CD8-positive, alpha-beta memory T cell (primary cell): ENCODE measurements at regions not wholly inside any gene's neighbourhood (a gene's known extent, or its start where the extent isn't known, plus 50 kb on each side); places are given as distances from the start of the nearest gene placed in this dataset.
A peak's percentile ranks its signal among the peaks of the same experiment; 100 is the strongest.

ENCODE experiments used
- CTCF ChIA-PET: fragments of 350-600 bp; sonication (Branson Sonifier 250); formaldehyde crosslinking; loops from one replicate; lab custom pipeline; 2021; ENCODE audit warnings: antibody characterized with exemption; lab: Charles Lee
- POLR2A ChIA-PET: fragments of 350-600 bp; sonication (Branson Sonifier 250); formaldehyde crosslinking; loops from one replicate; lab custom pipeline; 2021; ENCODE audit warnings: antibody characterized with exemption; lab: Charles Lee
- DNase-seq, 5 donors: peaks; one replicate each; pipeline versions ENCODE4 v3.0.0 to v3.0.0-alpha.2; 2020 to 2022; ENCODE audit warnings: mixed read lengths in 1 of 5
- H3K27ac ChIP-seq: one replicate; pipeline ENCODE4 v1.7.0; 2013; ENCODE audit warnings: low read depth, mild to moderate bottlenecking, low read length, moderate library complexity
- H3K27me3 ChIP-seq: 2 replicates; pipeline ENCODE4 v1.7.0; 2013; ENCODE audit warnings: low read length, mild to moderate bottlenecking; ENCODE audit not compliant: insufficient read depth, poor library complexity, severe bottlenecking
- H3K36me3 ChIP-seq: 2 replicates; pipeline ENCODE4 v1.7.0; 2013; ENCODE audit warnings: mild to moderate bottlenecking, low read length, moderate library complexity; ENCODE audit not compliant: insufficient read depth
- H3K4me1 ChIP-seq: 2 replicates; pipeline ENCODE4 v1.7.0; 2013; ENCODE audit warnings: mild to moderate bottlenecking, low read length, moderate library complexity; ENCODE audit not compliant: insufficient read depth
- H3K4me3 ChIP-seq: 2 replicates; pipeline ENCODE4 v1.7.0; 2013; ENCODE audit warnings: mild to moderate bottlenecking, low read length
- H3K9me3 ChIP-seq: 2 replicates; pipeline ENCODE4 v1.7.0; 2013; ENCODE audit warnings: mild to moderate bottlenecking, low read length
- H3K27ac Mint-ChIP-seq, 8 donors: one replicate each; pipeline ENCODE4 v1.8.0; 2020 to 2021; ENCODE audit warnings: mixed read lengths in 8 of 8, mild to moderate bottlenecking in 6 of 8, inconsistent platforms in 3 of 8, moderate library complexity in 3 of 8
- H3K27me3 Mint-ChIP-seq, 2 donors: one replicate each; pipeline ENCODE4 v1.8.0; 2020 to 2021; ENCODE audit warnings: mixed read lengths in 2 of 2, mild to moderate bottlenecking in 1 of 2, moderate library complexity in 1 of 2
- H3K36me3 Mint-ChIP-seq, 3 donors: one replicate each; pipeline ENCODE4 v1.8.0; 2020 to 2021; ENCODE audit warnings: mixed read lengths in 3 of 3, inconsistent platforms in 1 of 3, mild to moderate bottlenecking in 1 of 3
- H3K4me1 Mint-ChIP-seq, 3 donors: one replicate each; pipeline ENCODE4 v1.8.0; 2020 to 2021; ENCODE audit warnings: mixed read lengths in 3 of 3, inconsistent platforms in 1 of 3, mild to moderate bottlenecking in 1 of 3
- H3K4me3 Mint-ChIP-seq, 7 donors: one replicate each; pipeline ENCODE4 v1.8.0; 2020 to 2021; ENCODE audit warnings: mixed read lengths in 7 of 7, mild to moderate bottlenecking in 6 of 7, moderate library complexity in 4 of 7, inconsistent platforms in 2 of 7
- H3K9me3 Mint-ChIP-seq, 5 donors: one replicate each; pipeline ENCODE4 v1.8.0; 2020 to 2022; ENCODE audit warnings: mixed read lengths in 5 of 5, mild to moderate bottlenecking in 3 of 5, moderate library complexity in 2 of 5, inconsistent platforms in 1 of 5

DNA sequence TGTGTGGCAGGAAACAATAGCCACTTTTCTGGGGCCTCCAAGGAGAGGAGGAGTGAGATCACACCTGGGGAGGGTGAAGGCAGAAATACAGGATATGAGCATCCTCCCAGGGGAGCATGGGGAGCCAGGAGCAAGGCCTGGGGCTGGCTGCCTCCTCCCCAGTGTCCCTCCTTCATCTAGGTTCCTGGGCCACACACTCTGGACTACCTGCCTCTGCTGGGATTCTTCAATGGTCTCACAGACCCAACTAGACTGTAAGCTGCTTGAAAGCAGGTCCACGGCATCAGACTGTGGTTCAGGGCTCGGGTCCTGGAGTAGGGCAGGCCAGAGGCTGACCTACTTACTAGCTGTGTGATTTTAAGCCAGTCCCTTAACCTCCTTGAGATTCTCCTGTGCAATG, 94.0 kb downstream of the MCFD2 start:
- Mint-ChIP-seq H3K27me3 (peaks cover 4 to 14% of the 10 kb centered on the region in 2 donors), H3K36me3 (no peaks in the 10 kb centered on the region), H3K27ac (no peak overlapping the region), H3K9me3 (no peaks in the 10 kb centered on the region), H3K4me3 (no peak overlapping the region), H3K4me1 (no peaks in the 10 kb centered on the region)
- Histone ChIP-seq H3K9me3 (no peaks in the 10 kb centered on the region), H3K4me1 (no peaks in the 10 kb centered on the region), H3K4me3 (no peak overlapping the region), H3K27me3 (no peaks in the 10 kb centered on the region), H3K27ac (no peak overlapping the region), H3K36me3 (no peaks in the 10 kb centered on the region)
- ChIA-PET CTCF (no interaction called here), POLR2A (no interaction called here)
- DNase-seq: no peak

DNA sequence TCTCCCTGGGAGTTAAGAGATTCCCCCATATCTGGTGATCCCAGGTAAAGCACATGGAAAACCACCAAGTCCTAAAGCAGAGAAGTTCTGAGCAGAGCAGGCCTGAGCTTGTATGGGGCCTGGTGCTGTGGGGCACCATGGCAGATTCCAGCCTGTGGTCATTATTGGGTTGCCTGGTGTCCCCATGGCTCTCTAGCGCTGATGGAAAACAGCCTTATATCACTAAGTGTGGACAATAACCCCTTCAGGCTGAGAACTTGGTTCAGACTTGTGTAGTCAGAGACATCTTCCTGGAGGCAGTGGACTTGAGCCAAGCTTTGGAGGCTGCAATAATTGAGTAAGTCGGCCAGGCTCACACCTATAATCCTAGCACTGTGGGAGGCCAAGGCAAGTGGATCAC, 96.8 kb downstream of the MCFD2 start:
- peaks cover 4 to 14% of the 10 kb centered on the region in 2 donors for H3K27me3 Mint-ChIP-seq
- Histone ChIP-seq H3K4me1 (no peaks in the 10 kb centered on the region), H3K9me3 (no peaks in the 10 kb centered on the region), H3K27me3 (no peaks in the 10 kb centered on the region), H3K27ac (no peak overlapping the region), H3K4me3 (no peak overlapping the region), H3K36me3 (no peaks in the 10 kb centered on the region)
- H3K4me3 Mint-ChIP-seq: no peak overlapping the region
- no peak for DNase-seq
- CTCF ChIA-PET: no interaction called here
- POLR2A ChIA-PET: no interaction called here
- H3K9me3 Mint-ChIP-seq: no peaks in the 10 kb centered on the region
- H3K36me3 Mint-ChIP-seq: peaks cover 0 to under 1% (median 0%) of the 10 kb centered on the region in 3 donors
- H3K4me1 Mint-ChIP-seq: no peaks in the 10 kb centered on the region
- no peak overlapping the region for H3K27ac Mint-ChIP-seq

DNA sequence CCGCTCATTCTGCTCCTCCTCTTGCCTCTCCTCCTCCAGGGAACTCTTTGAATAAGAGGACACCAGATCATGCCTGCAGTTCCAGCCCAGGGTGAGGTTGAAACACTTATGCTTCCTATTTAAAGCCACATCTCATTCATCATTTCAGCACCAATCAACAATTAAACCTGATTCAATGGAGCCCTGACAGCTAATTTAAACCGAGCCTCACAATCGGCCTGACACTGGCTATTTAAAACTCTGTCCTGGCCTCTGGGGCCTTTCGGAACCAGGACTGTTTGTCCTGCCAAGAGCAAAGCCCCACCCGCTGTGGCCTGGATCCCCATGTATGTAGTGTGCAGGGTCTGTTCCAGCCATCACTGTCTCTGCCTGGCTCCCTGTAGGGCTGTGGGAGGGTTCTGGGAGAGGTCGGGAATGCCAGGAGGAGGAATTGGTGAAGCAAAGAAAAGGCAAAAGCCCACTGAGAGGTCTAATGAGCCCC, 97.4 kb downstream of the MCFD2 start:
- Mint-ChIP-seq H3K27me3 (peaks cover 4 to 16% of the 10 kb centered on the region in 2 donors), H3K4me1 (no peaks in the 10 kb centered on the region), H3K4me3 (no peak overlapping the region), H3K9me3 (no peaks in the 10 kb centered on the region), H3K36me3 (peaks cover 0 to 3% (median 0%) of the 10 kb centered on the region in 3 donors), H3K27ac (no peak overlapping the region)
- POLR2A ChIA-PET: no interaction called here
- no peak for DNase-seq
- CTCF ChIA-PET: no interaction called here
- no peak overlapping the region for H3K27ac ChIP-seq
- H3K9me3 ChIP-seq: no peaks in the 10 kb centered on the region
- no peak overlapping the region for H3K4me3 ChIP-seq
- H3K36me3 ChIP-seq: no peaks in the 10 kb centered on the region
- no peaks in the 10 kb centered on the region for H3K4me1 ChIP-seq
- no peaks in the 10 kb centered on the region for H3K27me3 ChIP-seq

DNA sequence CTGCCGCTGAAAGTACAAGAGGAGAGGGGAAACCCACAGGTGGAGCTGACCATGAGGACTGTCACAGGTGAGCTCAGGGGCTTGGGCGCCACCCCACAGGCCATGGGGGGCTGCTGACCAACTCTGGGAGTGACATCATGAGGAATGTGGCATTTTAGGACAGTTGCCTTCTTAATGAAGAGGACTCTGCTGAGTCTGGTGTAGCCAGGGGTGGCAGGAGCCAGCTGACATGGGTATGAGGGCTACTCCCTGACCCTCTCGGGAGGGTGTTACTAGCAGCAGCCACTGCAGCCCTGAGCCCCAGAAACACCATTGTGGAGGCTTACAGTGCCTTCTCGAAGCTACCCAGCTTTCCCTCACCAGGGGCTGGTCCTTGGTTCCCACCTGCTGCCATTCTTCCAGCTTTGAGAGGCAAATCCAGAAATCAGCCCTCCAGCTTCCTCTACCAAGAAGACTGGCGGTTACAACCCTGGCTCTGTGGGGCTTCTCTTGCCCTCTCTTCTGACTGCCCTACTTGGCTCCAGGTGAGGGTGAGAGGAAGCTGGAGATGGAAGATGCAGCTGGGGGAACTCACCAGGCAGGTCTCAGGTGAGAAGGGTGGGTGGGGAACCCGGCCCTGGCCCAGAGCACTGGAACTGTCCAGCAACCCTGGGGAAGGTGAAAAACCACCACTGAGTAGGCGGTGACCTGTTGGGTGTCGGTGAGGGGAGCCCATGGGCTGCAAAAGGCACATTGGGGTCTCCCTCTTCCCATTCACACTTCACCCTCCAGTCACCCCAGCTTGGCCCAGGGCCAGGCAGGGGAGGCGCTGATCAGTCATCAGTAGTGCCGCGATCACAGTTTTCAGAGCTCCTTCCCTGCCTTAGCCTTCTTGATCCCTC, 98.5 kb downstream of the MCFD2 start:
- peak overlapping the region in 1 of 8 donors; percentile 11 for H3K27ac Mint-ChIP-seq
- Histone ChIP-seq H3K9me3 (no peaks in the 10 kb centered on the region), H3K4me1 (no peaks in the 10 kb centered on the region), H3K36me3 (no peaks in the 10 kb centered on the region), H3K27ac (no peak overlapping the region), H3K27me3 (no peaks in the 10 kb centered on the region), H3K4me3 (no peak overlapping the region)
- ChIA-PET POLR2A (no interaction called here), CTCF (no interaction called here)
- no peaks in the 10 kb centered on the region for H3K9me3 Mint-ChIP-seq
- no peak for DNase-seq
- peaks cover 0 to 3% (median 0%) of the 10 kb centered on the region in 3 donors for H3K36me3 Mint-ChIP-seq
- no peaks in the 10 kb centered on the region for H3K4me1 Mint-ChIP-seq
- H3K27me3 Mint-ChIP-seq: peaks cover 7 to 22% of the 10 kb centered on the region in 2 donors
- no peak overlapping the region for H3K4me3 Mint-ChIP-seq

DNA sequence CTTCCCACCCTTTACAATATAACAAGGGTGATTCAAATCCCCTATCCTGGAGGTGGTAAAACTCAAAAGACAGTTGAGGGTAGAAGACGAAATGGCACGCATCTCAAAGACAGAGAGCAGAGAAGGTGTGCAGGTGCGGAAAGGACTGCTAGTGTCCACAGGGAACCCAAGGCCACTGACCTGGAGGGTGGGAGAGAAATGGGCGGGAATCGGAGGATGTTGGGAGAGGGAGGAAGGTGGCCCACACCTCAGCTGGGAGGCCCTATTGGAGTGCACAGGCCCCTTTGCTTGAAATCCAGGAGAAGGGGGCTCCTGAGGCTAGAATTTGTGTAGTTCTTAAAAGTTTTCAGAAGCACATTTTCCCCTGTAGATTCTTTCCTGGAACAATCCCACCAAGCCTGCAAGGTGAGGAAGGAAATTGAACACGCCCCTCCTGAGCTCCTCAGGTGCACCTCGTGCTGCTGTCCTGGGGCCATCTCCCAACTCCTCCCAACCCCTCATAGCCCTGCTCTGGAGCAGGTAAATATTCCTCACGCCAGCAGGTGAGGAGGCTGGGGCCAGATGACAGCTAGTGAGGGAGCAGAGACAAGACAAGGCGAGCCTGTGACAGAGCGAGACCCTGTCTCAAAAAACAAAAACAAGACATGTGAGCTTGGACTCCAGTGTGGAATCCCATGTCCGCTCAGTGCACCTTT, 99.3 kb downstream of the MCFD2 start:
- no peaks in the 10 kb centered on the region for H3K9me3 Mint-ChIP-seq
- ChIA-PET POLR2A (no interaction called here), CTCF (no interaction called here)
- no peak overlapping the region for H3K27ac Mint-ChIP-seq
- H3K27me3 ChIP-seq: no peaks in the 10 kb centered on the region
- peaks cover 12 to 25% of the 10 kb centered on the region in 2 donors for H3K27me3 Mint-ChIP-seq
- H3K4me3 Mint-ChIP-seq: no peak overlapping the region
- H3K4me1 Mint-ChIP-seq: no peaks in the 10 kb centered on the region
- no peak overlapping the region for H3K4me3 ChIP-seq
- no peak overlapping the region for H3K27ac ChIP-seq
- H3K9me3 ChIP-seq: no peaks in the 10 kb centered on the region
- H3K36me3 ChIP-seq: no peaks in the 10 kb centered on the region
- peaks cover 0 to 3% (median 0%) of the 10 kb centered on the region in 3 donors for H3K36me3 Mint-ChIP-seq
- DNase-seq: no peak
- no peaks in the 10 kb centered on the region for H3K4me1 ChIP-seq

DNA sequence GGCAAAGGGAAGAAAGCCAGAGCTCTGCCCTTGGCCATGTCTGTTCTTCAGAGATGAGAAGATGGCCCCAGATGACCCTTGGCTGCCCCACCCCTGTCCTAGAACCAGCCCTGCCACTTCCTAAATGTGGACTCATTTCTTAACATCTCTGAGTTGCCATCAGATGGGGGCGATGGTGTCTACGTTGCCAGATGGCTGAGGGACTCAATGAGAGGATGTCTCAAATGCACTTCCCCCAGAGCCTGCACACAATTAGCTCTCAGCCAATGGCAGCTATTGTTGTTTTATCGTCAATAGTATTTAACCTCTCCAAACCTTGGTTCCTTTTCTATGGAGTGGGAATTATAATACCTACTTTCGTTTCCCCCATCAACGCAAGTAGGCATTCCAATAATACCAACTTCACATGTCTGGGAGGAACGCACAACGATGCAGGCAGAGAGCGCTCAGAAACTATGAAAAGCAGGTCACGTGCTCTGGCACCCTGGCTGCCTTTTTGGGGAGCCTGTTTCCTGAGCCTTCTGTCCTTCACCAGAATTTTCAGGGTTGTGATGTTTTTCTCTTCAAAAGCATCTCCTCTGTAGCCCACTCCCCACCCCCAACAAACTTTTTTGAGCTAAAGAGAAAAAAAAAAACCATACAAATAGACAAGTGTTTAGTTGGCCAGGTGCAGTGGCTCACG, 100.3 kb downstream of the MCFD2 start:
- Mint-ChIP-seq H3K9me3 (no peaks in the 10 kb centered on the region), H3K27ac (no peak overlapping the region), H3K36me3 (peaks cover 0 to 3% (median 0%) of the 10 kb centered on the region in 3 donors), H3K4me1 (no peaks in the 10 kb centered on the region), H3K4me3 (no peak overlapping the region), H3K27me3 (peaks cover 9 to 25% of the 10 kb centered on the region in 2 donors)
- no peaks in the 10 kb centered on the region for H3K4me1 ChIP-seq
- H3K27ac ChIP-seq: no peak overlapping the region
- POLR2A ChIA-PET: no interaction called here
- DNase-seq: no peak
- H3K9me3 ChIP-seq: no peaks in the 10 kb centered on the region
- H3K4me3 ChIP-seq: no peak overlapping the region
- CTCF ChIA-PET: no interaction called here
- H3K27me3 ChIP-seq: no peaks in the 10 kb centered on the region
- no peaks in the 10 kb centered on the region for H3K36me3 ChIP-seq

DNA sequence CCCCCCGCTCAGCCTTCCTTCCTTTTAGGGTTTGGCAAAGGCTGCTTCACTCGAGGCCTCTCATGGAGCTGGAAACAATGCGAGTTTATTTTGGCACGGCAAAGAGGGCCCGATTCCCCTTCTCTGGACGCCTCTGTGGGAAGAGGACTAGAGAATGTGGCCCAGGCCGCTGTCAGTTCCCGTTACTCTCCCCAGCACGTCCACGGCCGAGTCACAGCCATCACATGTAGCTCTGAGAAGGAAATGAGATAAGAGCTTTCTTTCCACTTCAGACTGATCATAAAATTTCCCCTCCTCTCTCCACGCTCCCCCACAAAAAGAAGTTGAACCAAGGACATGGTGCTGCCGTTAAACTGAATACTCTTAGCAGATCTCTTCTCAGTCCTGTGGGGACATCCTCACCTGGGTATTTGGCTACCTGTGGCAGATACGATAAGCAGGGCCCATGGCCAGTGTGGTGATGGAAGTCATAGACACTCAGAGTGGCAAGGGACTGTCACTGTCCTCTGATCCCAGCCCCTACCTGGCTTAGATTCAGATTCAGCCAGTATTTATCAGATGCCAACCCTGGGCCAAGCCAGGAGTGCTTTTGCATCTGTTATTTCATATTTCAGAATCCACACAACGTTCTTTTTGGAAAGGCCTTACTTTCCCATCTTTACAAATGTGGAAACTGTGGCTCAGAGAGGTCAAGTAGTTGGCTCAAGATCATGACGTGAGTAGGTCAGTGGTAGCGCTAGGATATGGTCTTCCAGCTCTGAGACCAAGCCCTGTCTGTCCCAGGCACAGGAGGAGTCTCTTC, 101.2 kb downstream of the MCFD2 start:
- H3K27me3 ChIP-seq: no peaks in the 10 kb centered on the region
- CTCF ChIA-PET: no interaction called here
- H3K36me3 ChIP-seq: no peaks in the 10 kb centered on the region
- DNase-seq: no peak
- no peaks in the 10 kb centered on the region for H3K4me1 Mint-ChIP-seq
- H3K9me3 Mint-ChIP-seq: peaks cover 0 to 6% (median under 1%) of the 10 kb centered on the region in 5 donors
- peaks cover 9 to 32% of the 10 kb centered on the region in 2 donors for H3K27me3 Mint-ChIP-seq
- no peak overlapping the region for H3K4me3 Mint-ChIP-seq
- no peak overlapping the region for H3K27ac Mint-ChIP-seq
- H3K27ac ChIP-seq: peak overlapping the region; percentile 27
- peaks cover 0 to 3% (median 0%) of the 10 kb centered on the region in 3 donors for H3K36me3 Mint-ChIP-seq
- no peak overlapping the region for H3K4me3 ChIP-seq
- H3K4me1 ChIP-seq: no peaks in the 10 kb centered on the region
- no peaks in the 10 kb centered on the region for H3K9me3 ChIP-seq
- POLR2A ChIA-PET: no interaction called here
